LNCaP clone FGC (cell line): ENCODE measurements at regions not wholly inside any gene's neighbourhood (a gene's known extent, or its start where the extent isn't known, plus 50 kb on each side); places are given as distances from the start of the nearest gene placed in this dataset.

Experiments
- DNase-seq: peaks from one replicate; pipeline ENCODE4 v3.0.0-alpha.2; 2011; ENCODE audit warnings: low read depth
- H3K4me3 ChIP-seq: 2 replicates; pipeline ENCODE4 v1.5.1; 2011; ENCODE audit warnings: mild to moderate bottlenecking, low read depth, low read length, control low read depth
- TF ChIP-seq, protein P1 (sequence below): IDR thresholded peaks from 2 replicates; pipeline ENCODE4 v1.5.1; 2012; ENCODE audit warnings: mild to moderate bottlenecking; ENCODE audit not compliant: control insufficient read depth, insufficient read depth; ENCODE audit errors: extremely low read depth

DNA sequence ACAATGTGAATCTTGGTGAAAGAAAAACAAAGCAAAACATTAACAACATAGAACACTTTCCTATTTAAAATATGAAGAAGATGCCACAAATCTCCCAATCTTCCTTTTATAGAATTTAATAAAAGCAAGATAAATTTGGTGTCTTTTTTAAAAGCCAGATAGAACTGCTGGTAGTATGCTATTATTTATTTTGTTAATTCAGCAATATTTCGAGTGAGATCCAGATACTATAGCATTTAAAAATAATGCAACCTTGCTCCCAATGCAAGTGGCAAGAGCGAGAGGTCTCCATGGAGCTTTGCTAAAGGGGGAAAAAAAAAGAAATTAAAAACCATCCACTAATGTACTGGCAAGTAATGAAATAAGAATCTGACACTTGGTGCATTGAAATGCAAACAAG is 121.8 kb downstream of the IL20RB start:
- H3K4me3 ChIP-seq = no peak overlapping the region
- DNase-seq = no peak
- TF ChIP-seq, protein P1, sequence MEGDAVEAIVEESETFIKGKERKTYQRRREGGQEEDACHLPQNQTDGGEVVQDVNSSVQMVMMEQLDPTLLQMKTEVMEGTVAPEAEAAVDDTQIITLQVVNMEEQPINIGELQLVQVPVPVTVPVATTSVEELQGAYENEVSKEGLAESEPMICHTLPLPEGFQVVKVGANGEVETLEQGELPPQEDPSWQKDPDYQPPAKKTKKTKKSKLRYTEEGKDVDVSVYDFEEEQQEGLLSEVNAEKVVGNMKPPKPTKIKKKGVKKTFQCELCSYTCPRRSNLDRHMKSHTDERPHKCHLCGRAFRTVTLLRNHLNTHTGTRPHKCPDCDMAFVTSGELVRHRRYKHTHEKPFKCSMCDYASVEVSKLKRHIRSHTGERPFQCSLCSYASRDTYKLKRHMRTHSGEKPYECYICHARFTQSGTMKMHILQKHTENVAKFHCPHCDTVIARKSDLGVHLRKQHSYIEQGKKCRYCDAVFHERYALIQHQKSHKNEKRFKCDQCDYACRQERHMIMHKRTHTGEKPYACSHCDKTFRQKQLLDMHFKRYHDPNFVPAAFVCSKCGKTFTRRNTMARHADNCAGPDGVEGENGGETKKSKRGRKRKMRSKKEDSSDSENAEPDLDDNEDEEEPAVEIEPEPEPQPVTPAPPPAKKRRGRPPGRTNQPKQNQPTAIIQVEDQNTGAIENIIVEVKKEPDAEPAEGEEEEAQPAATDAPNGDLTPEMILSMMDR = no peak

DNA sequence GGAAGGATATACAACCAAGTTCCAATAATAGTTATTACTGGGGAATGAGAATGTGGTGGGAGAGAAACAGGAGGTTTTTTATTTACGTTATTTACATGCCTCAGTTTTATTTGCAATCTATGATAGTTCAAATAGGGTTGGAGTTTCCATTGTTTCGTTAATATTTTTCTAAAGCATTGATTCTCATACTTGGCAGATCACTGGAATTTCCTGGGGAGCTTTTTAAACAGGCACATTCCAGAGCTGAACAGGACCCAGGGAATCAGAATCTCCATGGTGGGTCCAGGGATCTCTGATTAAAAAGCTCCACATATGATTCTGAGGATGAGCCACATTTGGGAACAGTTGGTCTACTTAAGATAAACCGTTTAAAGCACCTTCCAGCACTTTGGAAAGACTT is 123.9 kb downstream of the IL20RB start:
- no peak overlapping the region for H3K4me3 ChIP-seq
- DNase-seq = no peak
- TF ChIP-seq, protein P1 = no peak

DNA sequence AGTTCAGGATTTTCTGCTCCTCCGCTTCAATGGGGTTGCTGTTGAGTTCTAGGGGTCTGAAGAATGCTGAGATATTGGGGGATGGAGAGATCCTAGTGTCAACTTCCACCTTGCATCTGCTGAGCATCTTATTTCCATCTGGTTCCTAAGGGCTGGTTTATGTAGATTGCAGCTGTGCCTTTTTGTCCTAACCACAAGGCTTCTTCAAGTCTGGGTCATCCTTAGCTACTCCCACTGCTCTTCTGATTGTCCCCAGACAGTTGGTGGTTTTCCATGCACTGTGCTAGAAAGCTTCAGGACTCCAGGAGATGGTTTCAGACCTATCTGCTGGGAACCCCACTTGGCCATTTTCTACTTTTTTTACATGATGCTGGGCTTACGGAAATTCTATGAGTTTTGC is 125.0 kb downstream of the IL20RB start:
- TF ChIP-seq, protein P1 = no peak
- no peak overlapping the region for H3K4me3 ChIP-seq
- DNase-seq = no peak

DNA sequence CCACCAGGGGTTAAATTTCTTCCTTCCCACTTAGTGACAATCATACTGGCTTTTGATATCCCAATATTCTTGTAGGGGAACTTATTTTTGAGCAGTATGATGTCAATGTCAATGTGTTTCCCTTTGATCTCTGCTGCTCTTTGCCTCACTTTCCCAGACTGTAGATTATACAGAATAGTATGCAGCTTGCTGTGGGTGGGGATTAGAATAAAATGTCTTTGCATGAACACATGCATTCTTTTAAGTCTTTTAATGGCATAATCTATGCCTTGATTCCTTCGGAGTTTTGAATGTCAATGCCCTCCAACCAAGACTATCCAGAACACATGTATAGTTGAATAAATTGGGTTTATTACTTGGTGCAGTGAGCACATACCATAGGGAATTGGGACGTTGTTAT is 125.5 kb downstream of the IL20RB start:
- TF ChIP-seq, protein P1 = no peak
- H3K4me3 ChIP-seq = no peak overlapping the region
- DNase-seq = no peak

DNA sequence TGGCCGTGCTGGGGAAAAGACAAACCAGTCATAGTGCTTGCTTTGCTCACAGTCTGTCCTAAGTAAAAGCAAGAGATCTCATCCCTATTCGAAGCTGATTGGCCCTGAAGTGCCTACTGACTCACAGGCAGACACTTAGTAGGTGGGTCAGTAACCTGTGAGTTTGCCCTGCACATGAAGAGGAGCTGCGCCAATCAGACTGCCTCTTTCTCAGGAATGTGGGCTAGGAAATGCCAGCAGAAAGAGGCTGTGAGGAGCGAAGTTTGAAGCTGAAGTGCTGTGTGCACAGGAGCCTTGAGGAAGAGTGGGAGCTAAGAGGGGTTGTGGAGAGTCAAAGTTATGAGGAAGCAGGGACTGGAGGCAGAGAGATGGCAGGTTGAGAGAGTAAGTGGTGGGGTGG is 126.8 kb downstream of the IL20RB start:
- TF ChIP-seq, protein P1 = no peak

DNA sequence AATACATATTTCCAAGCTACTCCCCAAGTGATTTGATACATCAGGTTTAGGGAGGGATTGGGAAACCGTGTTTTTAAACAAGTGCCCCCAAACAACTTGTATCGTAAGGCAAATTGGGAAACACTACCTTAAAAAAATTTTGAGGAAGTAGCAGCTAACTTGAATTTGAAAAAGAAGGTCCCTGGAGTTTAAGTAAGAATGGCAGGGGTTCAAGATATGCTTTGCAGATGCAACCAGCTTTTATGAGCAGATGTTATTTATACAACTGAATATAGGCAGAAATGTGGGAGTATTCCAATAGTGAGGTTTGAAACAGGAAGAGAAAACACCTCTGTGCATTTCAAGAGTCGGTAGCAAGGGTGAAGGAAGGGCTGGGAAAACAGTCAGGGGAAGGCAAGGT is 139.6 kb downstream of the IL20RB start:
- DNase-seq = no peak
- no peak overlapping the region for H3K4me3 ChIP-seq
- TF ChIP-seq, protein P1 = no peak

More for the DNA sequence above, 126.8 kb downstream of the IL20RB start:
- no peak overlapping the region for H3K4me3 ChIP-seq
- DNase-seq = no peak

DNA sequence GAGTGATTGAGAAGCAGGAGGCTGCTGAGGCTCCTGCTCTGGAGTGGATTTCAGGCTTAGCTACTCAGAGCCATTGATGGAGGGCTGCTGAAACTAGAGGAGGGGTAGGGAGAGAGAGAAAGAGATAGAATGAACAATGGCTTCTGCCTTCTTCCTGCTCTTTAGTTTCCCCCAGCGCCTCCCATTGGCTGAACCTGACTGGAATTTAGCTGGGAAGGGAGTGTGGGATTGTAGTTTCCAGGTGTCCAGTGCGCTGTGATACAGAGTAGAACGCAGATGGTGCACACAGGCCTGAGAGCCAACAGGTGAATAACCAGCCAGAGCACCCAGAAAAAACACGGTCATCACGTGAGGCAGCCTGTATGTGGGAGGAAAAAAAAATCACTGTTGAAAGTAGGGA is 140.1 kb downstream of the IL20RB start:
- TF ChIP-seq, protein P1 = no peak

More for the DNA sequence above, 140.1 kb downstream of the IL20RB start:
- no peak for DNase-seq
- H3K4me3 ChIP-seq = no peak overlapping the region
